HG03064 (cell line): ENCODE measurements at regions not wholly inside any gene's neighbourhood (a gene's known extent, or its start where the extent isn't known, plus 50 kb on each side); places are given as distances from the start of the nearest gene placed in this dataset.
"Not testable (repeated sequence)": the region's sequence is repeated elsewhere in the genome, so short reads cannot be mapped to it uniquely, and the experiment has no call there.

ENCODE experiments used
- ATAC-seq: cut with Tn5 transposase; IDR thresholded peaks from one replicate; pipeline ENCODE4 v1.9.1; 2021; ENCODE audit warnings: low read depth; ENCODE audit not compliant: unreplicated experiment

DNA sequence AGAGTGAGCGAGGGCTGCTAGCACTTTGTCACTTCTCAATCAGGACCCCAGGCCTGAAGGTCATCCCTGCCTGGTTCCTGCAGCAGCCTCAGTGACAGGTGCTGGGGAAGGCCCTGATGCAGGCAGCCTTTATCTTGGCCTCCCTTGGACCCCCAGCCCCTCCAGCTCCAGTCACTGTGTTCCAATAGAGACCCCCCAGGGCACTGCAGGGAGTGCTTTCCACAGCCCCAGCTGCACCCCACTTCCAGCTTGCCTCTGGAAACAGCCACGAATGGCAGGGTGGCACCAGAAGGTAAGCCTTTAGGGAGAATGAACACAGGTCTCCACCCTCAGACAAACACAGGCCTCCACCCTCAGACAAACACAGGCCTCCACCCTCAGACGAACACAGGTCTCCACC lies 241.6 kb upstream of the SGCG start:
- no peak for ATAC-seq

DNA sequence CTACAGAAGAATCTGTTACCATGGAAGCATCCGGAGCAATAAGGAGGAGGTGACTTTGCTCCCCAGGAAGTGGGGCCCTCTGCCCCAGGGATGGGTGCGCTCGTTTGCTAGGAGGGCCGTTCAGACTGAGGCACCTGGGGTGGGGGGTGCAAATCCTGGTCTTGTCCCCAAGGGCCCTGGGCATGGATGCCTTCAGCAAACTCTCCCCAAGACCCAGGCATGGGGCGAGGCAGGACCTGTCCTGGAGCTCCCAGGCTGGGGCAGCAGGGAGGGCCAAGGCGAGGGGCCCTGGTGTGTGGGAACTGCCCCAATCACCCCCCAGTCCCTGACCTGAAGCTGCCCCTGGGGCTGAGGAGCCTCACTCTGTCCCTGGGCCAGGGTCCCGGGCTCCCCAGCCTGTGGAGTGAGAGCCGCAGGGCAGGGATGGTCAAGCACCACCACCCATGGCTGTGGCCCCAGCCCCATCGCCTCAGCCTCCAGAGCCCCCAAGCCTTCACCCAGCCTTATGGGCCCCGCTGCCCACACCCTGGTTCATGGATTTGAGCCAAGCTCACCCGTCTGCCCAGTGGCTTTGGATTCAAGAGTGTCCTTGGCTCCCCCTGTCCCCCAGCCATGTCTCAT lies 240.6 kb upstream of the SGCG start:
- ATAC-seq, result no peak

DNA sequence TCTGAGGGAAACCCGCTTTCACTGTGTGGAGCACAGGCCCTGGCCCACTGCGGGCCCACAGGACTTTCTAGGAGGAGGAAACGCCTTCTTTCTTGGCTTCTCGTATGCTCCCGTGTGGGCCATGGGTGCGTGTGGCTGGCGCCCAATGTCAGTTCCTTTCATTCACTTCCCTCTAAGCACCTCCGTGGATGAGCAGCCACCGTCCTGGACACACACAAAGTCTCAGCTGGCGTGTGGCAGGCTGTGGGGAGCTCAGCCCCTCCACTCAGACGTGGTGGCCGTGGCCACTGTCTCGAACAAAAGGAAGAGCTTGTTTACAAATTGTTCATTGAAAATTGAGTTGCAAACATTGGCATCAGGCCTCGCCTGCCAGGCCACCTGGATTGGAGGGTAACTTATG lies 240.0 kb upstream of the SGCG start:
- ATAC-seq, result no peak

DNA sequence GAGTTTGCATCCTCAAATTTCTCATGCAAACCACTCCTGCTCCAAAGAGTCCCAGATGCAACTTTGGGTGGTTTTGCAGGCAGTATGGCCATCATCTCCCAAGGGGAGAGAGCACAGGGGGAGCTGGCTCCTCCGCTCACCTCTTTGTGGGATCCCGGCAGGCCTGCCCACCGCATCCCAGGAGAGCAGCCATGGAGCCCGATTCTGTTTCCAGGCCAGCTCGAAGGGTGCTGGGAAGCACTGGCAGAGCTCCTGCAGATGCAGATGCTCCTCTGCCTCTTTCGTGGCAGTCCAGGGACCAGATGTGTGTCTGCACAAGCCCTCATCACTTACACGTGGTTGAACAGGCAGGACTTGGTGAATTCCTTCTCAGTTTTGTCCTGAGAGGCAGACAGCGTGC lies 239.3 kb upstream of the SGCG start:
- ATAC-seq, result not testable (repeated sequence)

DNA sequence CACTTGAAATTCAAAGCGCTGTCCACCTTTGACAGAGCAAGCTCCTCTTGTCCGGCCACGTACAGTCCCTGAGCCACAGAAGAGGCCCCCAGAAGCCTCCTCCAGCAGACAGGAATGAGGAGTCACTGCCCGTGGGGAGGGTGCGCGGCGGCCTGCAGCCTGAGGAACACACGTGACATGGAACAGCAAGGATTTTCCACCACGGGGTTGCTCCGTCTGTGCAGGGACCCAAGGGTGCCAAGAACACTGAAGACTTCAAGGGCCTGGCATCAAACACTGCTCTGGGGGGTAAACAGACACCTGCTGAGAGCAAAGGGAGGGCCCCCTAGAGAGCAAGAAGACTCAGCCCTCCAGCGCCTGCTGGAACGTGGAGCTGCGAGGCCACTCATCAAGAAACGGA lies 237.9 kb upstream of the SGCG start:
- ATAC-seq, result not testable (repeated sequence)

DNA sequence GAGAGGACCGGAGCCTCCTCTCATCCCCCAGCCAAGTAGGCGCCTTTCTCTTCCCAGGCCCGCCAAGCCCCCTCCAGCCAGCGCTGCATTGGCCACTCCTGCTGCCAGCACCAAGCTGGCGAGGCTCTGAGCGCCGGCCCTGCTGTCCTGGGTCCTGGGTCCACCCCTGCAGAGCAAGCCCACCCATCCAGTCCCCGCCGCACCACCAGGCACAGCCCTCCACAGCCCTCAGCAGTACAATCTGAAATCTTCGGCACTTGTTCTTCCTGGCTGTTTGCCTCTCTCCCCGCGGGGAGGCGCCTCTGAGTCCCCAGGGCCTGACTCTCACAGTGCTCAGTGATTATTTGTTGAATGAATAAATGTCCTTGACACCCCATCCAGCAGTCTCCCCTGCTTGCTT lies 236.4 kb upstream of the SGCG start:
- ATAC-seq, result no peak

DNA sequence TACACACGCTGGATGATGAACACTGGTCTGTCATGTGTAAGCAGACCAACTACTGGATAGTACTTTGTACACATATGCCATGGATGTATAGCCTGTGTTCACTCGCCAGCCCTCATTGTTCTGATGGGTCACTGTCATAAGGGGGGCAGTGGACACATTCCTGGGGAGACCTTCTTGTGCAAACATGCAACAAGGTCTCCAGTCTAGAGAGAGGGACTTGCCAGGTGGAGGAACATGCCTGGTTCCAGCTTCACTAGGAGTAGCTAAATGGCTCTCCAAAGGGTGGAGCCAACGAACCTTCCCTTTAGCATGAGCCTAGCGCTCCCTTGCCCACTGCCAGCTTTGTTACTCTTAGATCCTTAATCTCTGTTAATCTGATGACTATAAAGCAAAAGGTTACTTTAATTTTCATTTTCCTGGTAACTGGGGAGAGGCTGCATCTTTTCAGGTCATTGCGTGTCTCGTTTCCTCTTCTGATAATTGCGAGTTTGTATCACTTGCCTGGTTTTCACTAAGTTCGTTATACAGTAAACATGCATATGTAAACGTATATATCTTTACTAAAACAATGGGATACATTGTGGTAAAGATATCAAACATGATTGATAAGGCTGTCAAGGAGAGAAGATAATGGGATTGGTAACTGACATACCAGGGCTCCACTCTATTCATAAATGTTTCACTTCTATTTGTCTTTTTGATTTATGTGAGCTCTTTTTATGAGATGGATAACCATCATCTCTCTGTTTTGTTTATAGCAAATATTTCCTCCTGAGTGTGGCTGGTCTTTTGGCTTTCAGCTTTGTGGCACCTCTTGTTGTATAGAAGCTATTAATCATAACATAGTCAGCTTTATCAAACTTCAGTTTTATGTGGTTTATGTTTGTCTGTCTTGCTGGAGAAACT lies 235.2 kb upstream of the SGCG start:
- ATAC-seq, result no peak

DNA sequence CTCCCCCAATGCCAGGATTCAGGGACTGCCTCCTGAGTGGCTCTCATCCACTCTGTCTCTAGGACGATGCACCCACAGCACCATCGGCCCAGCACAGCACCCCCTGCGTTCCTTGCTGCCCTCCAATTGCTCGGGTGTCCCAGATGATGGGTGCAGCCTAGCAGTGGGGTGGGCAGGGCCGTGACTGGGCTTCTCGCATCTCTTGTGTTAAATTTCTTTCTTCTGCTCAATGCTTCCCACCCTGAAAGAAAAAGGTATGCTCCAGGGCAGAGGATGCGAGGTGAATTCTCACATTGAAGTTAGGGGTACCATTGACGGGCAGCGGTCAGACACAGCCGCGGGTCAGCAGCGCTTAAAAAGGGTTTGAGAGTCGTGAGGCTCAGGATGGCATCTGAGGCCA lies 232.4 kb upstream of the SGCG start:
- no peak for ATAC-seq

DNA sequence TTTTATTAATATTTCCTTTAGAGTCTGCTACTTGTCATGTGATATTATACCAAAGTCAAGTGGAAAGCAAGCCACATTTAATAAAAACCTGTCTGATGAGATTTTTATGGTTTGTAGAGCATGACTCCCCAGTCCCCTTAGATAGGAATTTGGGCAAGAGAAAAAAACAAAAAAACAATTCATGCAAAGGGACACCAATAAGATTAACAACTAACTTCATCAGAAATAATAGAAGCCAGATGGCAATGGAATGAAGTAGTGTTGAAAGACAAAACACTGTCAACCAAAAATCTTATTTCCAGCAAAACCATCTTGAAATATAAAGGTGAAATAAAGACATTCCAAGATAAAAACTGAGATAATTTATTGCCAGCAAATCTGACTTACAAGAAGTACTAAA lies 228.8 kb upstream of the SGCG start:
- not testable (repeated sequence) for ATAC-seq

DNA sequence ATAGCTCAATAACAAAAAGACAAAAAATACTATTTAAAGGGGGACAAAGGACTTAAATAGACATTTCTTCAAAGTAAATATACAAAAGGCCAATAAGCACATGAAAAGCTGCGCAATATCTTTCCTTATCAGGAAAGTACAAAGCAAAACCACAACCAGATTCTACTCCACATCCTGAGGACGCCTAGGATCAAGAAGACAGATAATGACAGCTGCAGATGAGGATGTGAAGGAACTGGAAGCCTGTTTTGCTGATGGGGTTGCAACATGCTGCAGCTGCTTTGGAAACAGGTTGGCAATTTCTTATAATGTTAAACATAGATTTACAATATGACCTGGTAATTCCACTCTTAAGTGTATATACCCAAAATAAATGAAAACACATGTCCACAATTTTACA lies 225.6 kb upstream of the SGCG start:
- not testable (repeated sequence) for ATAC-seq

DNA sequence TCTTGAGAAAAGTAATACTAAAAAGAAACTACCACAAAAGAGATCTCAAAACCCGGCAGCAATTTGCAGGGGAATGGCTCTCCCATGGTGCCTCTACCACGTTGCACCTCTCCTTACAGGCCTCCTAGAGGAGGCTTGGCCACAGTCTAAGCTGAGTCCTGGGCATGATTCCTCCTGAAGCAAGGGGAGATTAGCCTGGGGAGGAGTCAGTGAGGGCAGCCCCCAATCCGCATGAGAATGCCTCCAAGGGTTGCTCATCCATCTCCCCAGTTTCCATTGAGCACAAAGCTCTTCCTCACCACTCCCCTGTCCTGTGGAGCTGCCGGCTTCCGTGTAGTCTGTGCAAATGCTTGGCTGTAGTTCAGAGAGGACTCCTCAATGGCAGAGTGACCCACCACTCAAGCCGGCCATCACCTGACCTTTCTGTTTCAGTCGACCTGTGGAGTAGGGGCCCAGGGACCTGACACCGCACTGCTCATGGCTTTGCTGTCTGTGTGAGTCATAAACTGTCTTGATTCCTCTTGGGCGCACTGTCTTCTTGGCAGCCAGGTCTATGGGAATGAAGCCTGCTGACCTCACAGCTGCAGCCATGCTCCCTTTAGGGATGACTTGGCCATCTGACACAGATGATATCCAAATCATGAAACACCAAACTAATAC lies 224.2 kb upstream of the SGCG start:
- not testable (repeated sequence) for ATAC-seq

DNA sequence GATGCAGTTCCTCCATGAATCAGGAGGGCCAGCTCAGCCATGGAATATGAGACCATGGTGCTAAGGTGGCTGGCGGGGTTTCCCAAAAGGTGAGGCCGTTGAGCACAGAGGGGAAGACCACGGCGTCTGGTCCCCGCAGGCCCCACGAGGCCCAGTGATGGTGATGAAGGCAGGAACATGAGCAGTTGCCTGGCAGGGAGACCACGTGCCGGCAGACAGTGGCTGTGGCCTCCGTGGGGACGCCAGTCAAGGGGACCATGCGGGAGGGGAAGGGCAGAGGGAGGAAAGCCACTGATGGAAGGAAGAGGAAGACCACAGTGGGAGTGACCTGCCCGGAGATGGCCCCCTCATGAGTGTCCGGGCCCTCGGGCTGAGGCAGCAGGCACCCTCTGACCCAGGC lies 220.9 kb upstream of the SGCG start:
- ATAC-seq, result not testable (repeated sequence)

DNA sequence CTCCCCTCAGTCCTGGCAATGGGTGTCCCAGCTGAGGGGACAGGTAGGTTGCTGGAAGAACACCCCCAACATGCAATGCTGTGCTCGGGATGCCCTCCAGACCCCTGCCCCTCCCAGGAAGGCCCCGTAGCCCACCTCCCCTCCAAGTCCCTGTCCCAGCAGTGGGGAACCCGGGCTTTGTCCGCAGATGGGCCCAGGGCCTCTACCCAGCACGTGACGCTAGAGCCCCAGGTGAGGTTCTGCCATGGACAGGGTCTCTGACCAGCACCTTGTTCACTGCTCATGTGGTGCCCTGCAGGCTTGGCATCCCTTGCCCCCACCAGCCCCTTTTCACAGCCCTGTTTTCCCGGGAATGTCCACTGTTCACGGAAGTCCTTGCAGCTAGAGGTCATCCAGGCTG lies 220.0 kb upstream of the SGCG start:
- ATAC-seq, result no peak

DNA sequence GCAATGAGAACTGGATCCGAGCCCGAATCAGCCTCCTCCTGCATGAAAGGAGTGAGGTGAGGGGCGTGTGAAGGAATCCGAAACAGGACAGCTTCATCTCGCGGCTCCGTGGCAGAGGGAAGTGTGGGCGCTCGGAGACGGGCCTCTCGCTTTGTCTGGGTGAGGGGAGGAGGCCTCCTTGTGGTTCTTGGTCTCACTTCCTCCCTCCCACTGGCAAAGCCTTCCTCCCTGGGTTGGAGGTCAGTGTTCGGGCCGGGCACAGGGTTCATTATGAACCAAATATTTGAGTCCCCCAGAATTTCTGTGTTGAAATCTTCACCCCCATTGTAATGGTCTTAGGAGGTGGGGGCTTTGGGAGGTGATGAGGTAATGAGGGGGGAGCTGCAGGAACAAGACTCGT lies 219.4 kb upstream of the SGCG start:
- ATAC-seq, result not testable (repeated sequence)

DNA sequence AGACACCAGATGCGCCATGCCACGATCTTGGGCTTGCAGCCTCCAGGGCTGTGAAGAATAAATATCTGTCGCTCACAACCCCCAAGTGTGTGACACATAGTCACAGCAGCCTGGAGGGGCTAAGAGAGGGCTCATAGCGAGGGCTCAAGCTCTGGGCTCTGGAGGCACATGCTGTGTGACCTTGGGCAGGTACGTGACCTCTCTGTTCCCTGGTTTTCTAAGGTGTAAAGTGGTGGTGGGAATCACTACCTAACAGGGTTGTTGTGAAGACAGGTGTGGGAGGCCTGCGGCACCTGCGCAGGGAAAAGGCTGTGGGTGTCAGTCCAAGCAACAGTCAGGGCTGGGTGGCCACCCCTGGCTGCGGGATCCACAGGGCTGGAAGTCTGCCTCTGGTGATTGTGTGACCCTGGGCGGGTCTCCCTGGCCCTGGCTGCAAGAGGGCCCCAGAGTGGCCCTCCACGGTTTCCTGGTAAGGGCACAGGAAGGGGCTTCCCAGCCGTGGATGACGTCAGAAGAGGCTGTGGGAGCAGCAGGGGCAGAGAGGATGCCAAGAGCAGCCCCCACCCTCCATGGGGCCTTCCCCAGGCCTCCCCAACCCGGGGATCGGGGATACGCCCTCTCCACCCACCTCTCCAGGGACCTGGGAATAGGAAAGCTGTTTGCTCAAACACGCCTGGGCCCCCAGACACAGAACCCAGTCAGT lies 218.8 kb upstream of the SGCG start:
- ATAC-seq, result no peak

DNA sequence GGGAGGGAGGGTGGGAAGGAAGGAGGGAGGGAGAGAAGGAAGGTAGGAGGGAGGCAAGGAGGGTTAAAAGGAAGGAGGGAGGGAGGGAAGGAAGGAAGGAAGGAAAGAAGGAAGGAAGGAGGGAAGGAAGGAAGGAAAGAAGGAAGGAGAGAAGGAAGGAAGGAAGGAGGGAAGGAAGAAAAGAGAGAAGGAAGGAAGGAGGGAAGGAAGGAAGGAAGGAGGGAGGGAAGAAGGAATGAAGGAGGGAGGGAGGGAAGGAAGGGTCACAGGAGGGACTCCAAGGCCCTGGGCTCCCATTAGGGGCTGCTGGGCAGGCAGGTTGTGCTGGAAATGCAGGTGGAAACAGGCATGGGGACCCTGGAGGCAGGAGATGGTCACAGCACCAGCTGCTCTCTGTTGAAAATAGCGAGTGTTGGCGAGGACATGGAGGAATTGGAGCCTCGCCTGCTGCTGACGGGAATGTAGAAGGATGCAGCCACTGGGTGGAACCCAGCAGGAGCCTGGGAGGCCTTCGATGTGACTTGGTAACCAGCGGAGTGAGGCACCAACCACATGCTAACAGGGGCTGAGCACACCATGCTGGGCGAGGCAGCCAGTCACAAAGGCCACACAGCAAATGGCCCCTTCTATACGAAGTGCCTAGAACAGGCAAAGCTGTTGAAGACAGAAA lies 217.3 kb upstream of the SGCG start:
- not testable (repeated sequence) for ATAC-seq

DNA sequence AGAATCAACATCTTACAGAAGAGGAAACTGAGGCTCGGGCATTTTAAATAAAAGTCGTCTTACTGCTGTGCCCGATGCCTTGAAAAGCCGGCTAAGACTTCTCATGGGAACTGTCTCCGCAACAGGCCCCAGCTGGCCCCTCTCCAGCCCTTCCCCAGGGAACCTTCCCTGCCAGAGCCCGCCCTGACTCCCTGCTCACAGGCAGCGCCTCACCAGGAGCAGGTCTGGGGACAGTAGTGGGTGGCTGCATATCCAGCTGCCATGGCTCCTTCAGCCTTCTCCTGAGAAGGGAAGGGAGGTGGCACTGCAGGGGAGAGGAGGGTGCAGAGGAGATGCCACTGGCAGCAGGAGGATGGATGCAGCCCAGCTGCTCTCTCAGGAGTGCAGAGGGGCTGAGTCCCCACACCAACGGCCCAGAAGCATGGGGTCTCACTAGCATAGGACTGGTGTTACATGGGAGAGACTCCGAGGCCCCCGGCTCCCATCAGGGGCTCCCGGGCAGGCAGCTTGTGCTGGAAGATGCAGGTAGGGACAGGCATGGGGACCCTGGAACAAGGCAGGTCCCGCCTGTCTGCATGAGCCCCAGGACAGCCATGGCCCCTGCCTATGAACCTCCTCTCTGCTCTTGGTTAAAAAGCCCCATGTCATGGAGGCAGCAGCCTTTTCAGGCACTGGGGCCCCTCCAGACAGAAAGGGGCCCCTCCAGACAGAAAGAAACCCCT lies 216.4 kb upstream of the SGCG start:
- ATAC-seq, result no peak

DNA sequence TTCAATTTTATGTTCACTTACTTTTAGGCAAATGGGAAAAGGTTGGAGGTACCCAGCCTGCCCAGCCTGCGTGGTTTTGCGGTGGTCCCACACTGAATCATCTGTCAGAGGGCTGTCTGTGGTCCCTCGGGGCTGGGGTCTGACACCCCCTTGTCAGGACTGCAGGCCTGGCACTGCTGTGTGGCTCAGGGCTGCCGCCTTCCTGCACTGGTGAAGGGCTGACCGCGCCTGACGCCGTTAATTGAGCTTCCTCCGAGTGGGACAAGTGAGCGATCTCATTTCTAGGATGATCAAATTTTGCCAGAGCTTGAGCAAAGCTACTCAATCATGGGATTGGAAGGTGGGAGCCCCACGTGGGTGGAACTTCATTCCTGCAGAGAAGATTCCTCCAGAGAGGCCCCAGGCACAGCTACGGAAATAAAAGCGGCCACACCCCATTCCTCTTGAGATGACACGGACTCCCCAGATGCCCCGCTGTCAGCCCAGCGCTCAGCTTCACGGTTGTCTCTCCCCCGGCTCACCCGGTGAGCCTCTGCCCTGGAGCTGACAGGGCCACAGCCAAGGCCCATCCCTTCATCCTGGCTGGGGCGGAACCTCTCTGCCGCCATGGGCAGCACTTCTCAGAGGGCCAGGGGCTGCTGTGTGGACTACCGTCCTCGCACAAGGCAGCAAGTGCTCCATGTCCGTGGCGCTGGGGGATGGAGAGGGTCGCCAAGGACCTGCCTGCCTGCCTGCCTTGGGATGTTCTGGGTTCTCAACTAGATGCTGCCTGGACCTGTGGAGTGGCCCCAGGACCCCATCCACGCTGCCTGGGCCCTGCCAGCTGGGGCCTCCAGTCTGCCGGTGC lies 215.5 kb upstream of the SGCG start:
- not testable (repeated sequence) for ATAC-seq

DNA sequence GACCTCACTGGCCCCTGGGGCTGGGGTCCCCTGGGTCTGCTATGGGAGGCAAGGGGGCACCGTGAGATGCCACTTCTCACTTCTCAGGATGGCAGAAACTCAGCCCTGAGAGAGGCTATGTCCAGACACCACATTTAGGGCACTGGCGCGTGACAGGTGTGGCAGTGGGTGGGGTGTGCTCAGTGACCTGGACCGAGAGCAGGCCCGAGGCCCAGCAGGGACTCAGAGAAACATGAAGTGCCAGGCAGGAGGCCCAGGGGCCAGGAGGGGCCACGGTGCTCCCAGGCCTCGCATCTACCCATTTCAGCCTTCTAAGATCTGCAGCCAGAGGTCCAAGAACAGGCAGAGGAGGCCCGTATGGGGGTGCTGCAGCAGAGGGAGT lies 214.9 kb upstream of the SGCG start:
- ATAC-seq, result not testable (repeated sequence)
